Calu3 (cell line): ENCODE measurements at regions not wholly inside any gene's neighbourhood (a gene's known extent, or its start where the extent isn't known, plus 50 kb on each side); places are given as distances from the start of the nearest gene placed in this dataset.
"Not testable (repeated sequence)": the region's sequence is repeated elsewhere in the genome, so short reads cannot be mapped to it uniquely, and the experiment has no call there.

Experiments
- BruUV-seq: library from RNA; stranded (reverse); fragments of 400-500 nt; replicated peaks from 2 replicates; lab custom pipeline; 2021; lab: Mats Ljungman, UMichigan
- CTCF ChIA-PET: fragments of 300-600 bp; sonication (Branson Sonifier 250); formaldehyde crosslinking; loops from one replicate; lab custom pipeline; 2022; ENCODE audit warnings: antibody characterized with exemption; lab: Charles Lee
- DNase-seq: peaks from one replicate; pipeline ENCODE4 v3.0.0; 2022
- H3K27ac Mint-ChIP-seq: one replicate; pipeline ENCODE4 v1.8.0; 2022; ENCODE audit warnings: mixed read lengths; ENCODE audit not compliant: unreplicated experiment
- H3K27me3 Mint-ChIP-seq: one replicate; pipeline ENCODE4 v1.8.0; 2022; ENCODE audit warnings: mixed read lengths; ENCODE audit not compliant: unreplicated experiment
- H3K36me3 Mint-ChIP-seq: one replicate; pipeline ENCODE4 v1.8.0; 2022; ENCODE audit warnings: mild to moderate bottlenecking, moderate library complexity, mixed read lengths; ENCODE audit not compliant: insufficient read depth, unreplicated experiment
- H3K4me1 Mint-ChIP-seq: one replicate; pipeline ENCODE4 v1.8.0; 2022; ENCODE audit warnings: mild to moderate bottlenecking, low read depth, mixed read lengths; ENCODE audit not compliant: unreplicated experiment
- H3K4me3 Mint-ChIP-seq: one replicate; pipeline ENCODE4 v1.8.0; 2022; ENCODE audit warnings: mild to moderate bottlenecking, low read depth, moderate library complexity, mixed read lengths; ENCODE audit not compliant: unreplicated experiment
- H3K9me3 Mint-ChIP-seq: one replicate; pipeline ENCODE4 v1.8.0; 2022; ENCODE audit warnings: low read depth, mixed read lengths; ENCODE audit not compliant: unreplicated experiment
- intact Hi-C: fragments of 100-400 bp; cut with micrococcal nuclease; formaldehyde crosslinking; loops from one replicate; pipeline ENCODE4 v1.10.0; 2022; ENCODE audit not compliant: unreplicated experiment
- TF ChIP-seq, protein P1 (sequence below): fragments of 200-600 bp; IDR thresholded peaks from one replicate; pipeline ENCODE4 v1.8.0; 2022; ENCODE audit warnings: antibody characterized with exemption; ENCODE audit not compliant: unreplicated experiment

DNA sequence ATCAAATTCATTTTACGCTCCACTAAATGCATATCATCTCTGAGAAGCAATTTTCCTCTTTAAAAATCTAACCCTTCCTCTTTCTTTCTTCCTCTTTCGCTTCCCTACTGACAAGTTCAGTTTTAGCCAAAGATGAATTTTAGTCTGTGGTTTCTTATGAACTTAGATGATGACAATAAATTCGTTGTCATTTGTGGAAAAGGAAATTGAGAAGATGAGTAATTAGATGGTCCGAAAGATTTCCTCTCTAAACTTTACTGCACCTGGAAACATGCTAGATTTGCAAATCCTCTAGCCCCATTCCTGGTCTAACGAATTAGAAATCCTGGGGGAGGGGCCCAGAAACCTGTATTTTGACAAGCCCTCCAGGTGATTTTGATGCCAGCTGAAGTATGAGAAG lies 855.4 kb upstream of the CHORDC1 start:
- TF ChIP-seq, protein P1, sequence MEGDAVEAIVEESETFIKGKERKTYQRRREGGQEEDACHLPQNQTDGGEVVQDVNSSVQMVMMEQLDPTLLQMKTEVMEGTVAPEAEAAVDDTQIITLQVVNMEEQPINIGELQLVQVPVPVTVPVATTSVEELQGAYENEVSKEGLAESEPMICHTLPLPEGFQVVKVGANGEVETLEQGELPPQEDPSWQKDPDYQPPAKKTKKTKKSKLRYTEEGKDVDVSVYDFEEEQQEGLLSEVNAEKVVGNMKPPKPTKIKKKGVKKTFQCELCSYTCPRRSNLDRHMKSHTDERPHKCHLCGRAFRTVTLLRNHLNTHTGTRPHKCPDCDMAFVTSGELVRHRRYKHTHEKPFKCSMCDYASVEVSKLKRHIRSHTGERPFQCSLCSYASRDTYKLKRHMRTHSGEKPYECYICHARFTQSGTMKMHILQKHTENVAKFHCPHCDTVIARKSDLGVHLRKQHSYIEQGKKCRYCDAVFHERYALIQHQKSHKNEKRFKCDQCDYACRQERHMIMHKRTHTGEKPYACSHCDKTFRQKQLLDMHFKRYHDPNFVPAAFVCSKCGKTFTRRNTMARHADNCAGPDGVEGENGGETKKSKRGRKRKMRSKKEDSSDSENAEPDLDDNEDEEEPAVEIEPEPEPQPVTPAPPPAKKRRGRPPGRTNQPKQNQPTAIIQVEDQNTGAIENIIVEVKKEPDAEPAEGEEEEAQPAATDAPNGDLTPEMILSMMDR, result no peak
- no TSS peak for BruUV-seq
- Mint-ChIP-seq H3K36me3 (no peaks in the 10 kb centered on the region), H3K27me3 (no peaks in the 10 kb centered on the region), H3K4me3 (no peak overlapping the region), H3K4me1 (no peaks in the 10 kb centered on the region), H3K9me3 (no peaks in the 10 kb centered on the region), H3K27ac (no peak overlapping the region)
- no peak for DNase-seq
- CTCF ChIA-PET, result no interaction called here
- intact Hi-C loops, result no loop called here

DNA sequence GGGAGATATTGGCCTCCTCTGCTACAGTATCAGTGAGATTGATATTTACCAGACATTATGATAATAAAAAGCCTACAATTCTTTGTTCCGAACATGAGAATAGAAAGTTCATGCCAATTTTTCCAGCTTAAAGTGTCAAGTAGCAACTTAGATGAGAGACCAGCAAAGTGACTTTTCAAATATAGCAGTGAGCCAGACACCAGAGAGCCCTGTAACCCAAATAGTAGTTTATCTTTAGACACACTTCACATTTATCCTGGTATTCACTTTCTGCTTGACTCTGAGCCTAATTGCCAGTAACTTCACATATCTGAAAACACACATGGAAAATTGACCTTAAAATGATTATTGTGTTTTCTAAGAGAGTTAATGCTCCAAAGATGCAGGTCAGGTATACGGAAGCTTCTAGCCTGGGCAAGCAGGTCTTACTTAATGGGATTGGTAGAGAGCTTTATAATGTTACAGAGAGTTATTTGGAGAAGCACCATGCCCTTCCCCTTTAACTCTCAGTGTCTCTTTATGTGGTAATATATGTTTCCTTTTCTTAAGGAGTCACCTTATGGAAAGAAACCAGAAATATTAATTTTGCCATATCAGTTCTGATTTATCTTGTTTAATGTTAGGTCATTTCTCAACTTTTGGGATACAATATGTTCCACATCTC lies 852.3 kb upstream of the CHORDC1 start:
- no peaks in the 10 kb centered on the region for H3K36me3 Mint-ChIP-seq
- H3K27ac Mint-ChIP-seq, result no peak overlapping the region
- H3K27me3 Mint-ChIP-seq, result no peaks in the 10 kb centered on the region
- TF ChIP-seq, protein P1, result no peak
- CTCF ChIA-PET, result no interaction called here
- H3K4me3 Mint-ChIP-seq, result no peak overlapping the region
- intact Hi-C loops, result no loop called here
- DNase-seq, result no peak
- no TSS peak for BruUV-seq
- H3K4me1 Mint-ChIP-seq, result no peaks in the 10 kb centered on the region
- H3K9me3 Mint-ChIP-seq, result no peaks in the 10 kb centered on the region

DNA sequence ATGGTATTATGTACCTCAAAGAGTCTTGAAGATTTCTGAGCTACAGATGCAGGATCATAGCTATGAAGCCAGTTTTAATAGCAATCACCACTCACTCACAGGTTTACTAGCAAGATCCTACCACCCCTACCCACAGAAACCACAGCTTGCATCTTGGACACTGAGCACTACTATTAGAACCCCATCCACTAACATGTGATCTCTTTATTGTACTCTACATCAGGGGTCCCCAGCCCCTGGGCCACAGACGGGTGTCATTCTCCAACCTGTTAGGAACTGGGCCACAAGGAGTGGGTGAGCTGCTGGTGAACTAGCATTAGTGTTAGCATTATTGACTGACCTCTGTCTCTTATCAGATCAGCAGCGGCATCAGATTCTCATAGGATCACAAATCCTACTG lies 844.8 kb upstream of the CHORDC1 start:
- no peaks in the 10 kb centered on the region for H3K36me3 Mint-ChIP-seq
- no peak overlapping the region for H3K4me3 Mint-ChIP-seq
- no peaks in the 10 kb centered on the region for H3K9me3 Mint-ChIP-seq
- TF ChIP-seq, protein P1, result no peak
- H3K27me3 Mint-ChIP-seq, result no peaks in the 10 kb centered on the region
- H3K4me1 Mint-ChIP-seq, result no peaks in the 10 kb centered on the region
- no peak for DNase-seq
- CTCF ChIA-PET, result no interaction called here
- no peak overlapping the region for H3K27ac Mint-ChIP-seq
- no TSS peak for BruUV-seq
- intact Hi-C loops, result no loop called here

DNA sequence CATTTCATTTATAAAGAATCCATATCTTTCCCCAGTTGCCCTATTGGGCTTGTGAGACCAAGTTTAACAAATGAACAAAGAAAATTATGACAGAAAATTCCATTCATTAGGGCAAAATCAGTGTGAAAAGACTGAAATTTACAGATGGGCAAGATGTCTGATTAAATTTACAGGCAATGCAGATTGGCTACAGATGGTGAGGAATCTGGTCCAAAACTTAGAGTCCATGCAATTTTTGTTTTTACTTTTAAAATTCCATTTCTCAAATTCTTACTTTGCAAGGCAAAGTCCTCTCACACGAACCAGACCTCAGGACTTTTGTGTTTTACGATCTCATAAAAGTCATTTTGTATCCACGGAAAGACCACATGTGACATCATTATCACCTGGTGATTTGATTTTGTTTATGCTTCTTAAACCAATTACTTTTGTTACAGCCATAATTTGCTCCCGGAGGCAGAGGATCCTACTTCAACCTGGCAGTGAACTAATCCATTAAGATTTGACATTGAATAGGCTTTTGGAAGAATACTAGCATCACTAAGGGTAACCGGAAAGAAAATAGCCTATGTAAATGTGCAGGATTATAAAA lies 843.7 kb upstream of the CHORDC1 start:
- no peaks in the 10 kb centered on the region for H3K9me3 Mint-ChIP-seq
- intact Hi-C loops, result no loop called here
- no peaks in the 10 kb centered on the region for H3K4me1 Mint-ChIP-seq
- CTCF ChIA-PET, result no interaction called here
- no peaks in the 10 kb centered on the region for H3K27me3 Mint-ChIP-seq
- no peaks in the 10 kb centered on the region for H3K36me3 Mint-ChIP-seq
- TF ChIP-seq, protein P1, result no peak
- no TSS peak for BruUV-seq
- H3K4me3 Mint-ChIP-seq, result no peak overlapping the region
- no peak for DNase-seq
- no peak overlapping the region for H3K27ac Mint-ChIP-seq

DNA sequence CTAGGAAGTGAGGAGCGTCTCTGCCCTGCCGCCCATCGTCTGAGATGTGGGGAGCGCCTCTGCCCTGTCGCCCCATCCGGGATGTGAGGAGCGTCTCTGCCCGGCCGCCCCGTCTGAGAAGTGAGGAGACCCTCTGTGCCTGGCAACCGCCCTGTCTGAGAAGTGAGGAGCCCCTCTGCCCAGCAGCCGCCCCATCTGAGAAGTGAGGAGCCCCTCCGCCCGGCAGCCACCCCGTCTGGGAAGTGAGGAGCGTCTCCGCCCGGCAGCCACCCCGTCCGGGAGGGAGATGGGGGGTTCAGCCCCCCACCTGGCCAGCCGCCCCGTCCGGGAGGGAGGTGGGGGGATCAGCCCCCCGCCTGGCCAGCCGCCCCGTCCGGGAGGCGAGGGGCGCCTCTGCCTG lies 840.5 kb upstream of the CHORDC1 start:
- H3K27ac Mint-ChIP-seq, DNase-seq, H3K9me3 Mint-ChIP-seq, intact Hi-C loops, H3K36me3 Mint-ChIP-seq, H3K27me3 Mint-ChIP-seq, BruUV-seq, H3K4me3 Mint-ChIP-seq, H3K4me1 Mint-ChIP-seq, CTCF ChIA-PET: not testable (repeated sequence)
